H9 (cell line): ENCODE measurements at regions not wholly inside any gene's neighbourhood (a gene's known extent, or its start where the extent isn't known, plus 50 kb on each side); places are given as distances from the start of the nearest gene placed in this dataset.

Source experiments
- DNase-seq: peaks from one replicate; pipeline ENCODE4 v3.0.0-alpha.2; 2017
- H2AFZ ChIP-seq: one replicate; pipeline ENCODE4 v1.6.1; 2013; ENCODE audit warnings: mild to moderate bottlenecking, low read length, control low read depth, moderate library complexity
- H2AK5ac ChIP-seq: 2 replicates; pipeline ENCODE4 v1.6.1; 2013; ENCODE audit warnings: low read length, control low read depth, mixed read lengths; ENCODE audit not compliant: insufficient read length
- H2BK120ac ChIP-seq: one replicate; pipeline ENCODE4 v1.6.1; 2013; ENCODE audit warnings: low read depth, mild to moderate bottlenecking, low read length, control low read depth, inconsistent platforms; ENCODE audit not compliant: poor library complexity, severe bottlenecking
- H2BK12ac ChIP-seq: 2 replicates; pipeline ENCODE4 v1.6.1; 2013; ENCODE audit warnings: low read length, control low read depth, mixed read lengths, low read depth; ENCODE audit not compliant: insufficient read length
- H2BK15ac ChIP-seq: 2 replicates; pipeline ENCODE4 v1.6.1; 2013; ENCODE audit warnings: low read depth, low read length, control low read depth
- H2BK20ac ChIP-seq: one replicate; pipeline ENCODE4 v1.6.1; 2013; ENCODE audit warnings: low read depth, mild to moderate bottlenecking, low read length, control low read depth, inconsistent platforms; ENCODE audit not compliant: poor library complexity, severe bottlenecking
- H2BK5ac ChIP-seq: 2 replicates; pipeline ENCODE4 v1.6.1; 2013; ENCODE audit warnings: low read length, control low read depth, mixed read lengths; ENCODE audit not compliant: insufficient read length
- H3K14ac ChIP-seq: 2 replicates; pipeline ENCODE4 v1.6.1; 2013; ENCODE audit warnings: low read length, control low read depth; ENCODE audit not compliant: insufficient read depth
- H3K18ac ChIP-seq: 2 replicates; pipeline ENCODE4 v1.6.1; 2013; ENCODE audit warnings: low read depth, mild to moderate bottlenecking, mixed read lengths, low read length, control low read depth; ENCODE audit not compliant: insufficient read length
- H3K23ac ChIP-seq: 2 replicates; pipeline ENCODE4 v1.6.1; 2013; ENCODE audit warnings: low read length, control low read depth, mixed read lengths, low read depth; ENCODE audit not compliant: insufficient read length
- H3K23me2 ChIP-seq: 2 replicates; pipeline ENCODE4 v1.6.1; 2013; ENCODE audit warnings: low read depth, mild to moderate bottlenecking, mixed read lengths, low read length, control low read depth; ENCODE audit not compliant: insufficient read length, poor library complexity, severe bottlenecking
- H3K27ac ChIP-seq: 2 replicates; pipeline ENCODE4 v1.5.1; 2013; ENCODE audit warnings: low read length, control low read depth, mixed read lengths, low read depth; ENCODE audit not compliant: insufficient read length
- H3K27me3 ChIP-seq: 2 replicates; pipeline ENCODE4 v1.6.1; 2013; ENCODE audit warnings: low read length, control low read depth, inconsistent platforms; ENCODE audit not compliant: insufficient read depth
- H3K4ac ChIP-seq: 2 replicates; pipeline ENCODE4 v1.6.1; 2013; ENCODE audit warnings: low read depth, mild to moderate bottlenecking, control low read depth, inconsistent platforms, low read length, moderate library complexity
- H3K4me1 ChIP-seq: 2 replicates; pipeline ENCODE4 v1.6.1; 2013; ENCODE audit warnings: low read length, control low read depth, inconsistent platforms; ENCODE audit not compliant: insufficient read depth
- H3K4me2 ChIP-seq: 2 replicates; pipeline ENCODE4 v1.6.1; 2013; ENCODE audit warnings: low read length, control low read depth, mixed read lengths; ENCODE audit not compliant: insufficient read length, insufficient read depth
- H3K56ac ChIP-seq: 2 replicates; pipeline ENCODE4 v1.6.1; 2013; ENCODE audit warnings: low read depth, mild to moderate bottlenecking, mixed read lengths, low read length, control low read depth; ENCODE audit not compliant: insufficient read length
- H3K79me1 ChIP-seq: 2 replicates; pipeline ENCODE4 v1.6.1; 2013; ENCODE audit warnings: low read depth, mild to moderate bottlenecking, moderate library complexity, low read length, control low read depth, inconsistent platforms; ENCODE audit not compliant: insufficient read depth, poor library complexity, severe bottlenecking
- H3K79me2 ChIP-seq: 2 replicates; pipeline ENCODE4 v1.6.1; 2013; ENCODE audit warnings: low read length, control low read depth, inconsistent platforms; ENCODE audit not compliant: insufficient read depth
- H3K9ac ChIP-seq: 2 replicates; pipeline ENCODE4 v1.6.1; 2013; ENCODE audit warnings: low read length, control low read depth, mixed read lengths; ENCODE audit not compliant: insufficient read length; ENCODE audit errors: extremely low read depth
- H3K9me3 ChIP-seq: one replicate; pipeline ENCODE4 v1.6.1; 2013; ENCODE audit warnings: low read depth, low read length, inconsistent platforms; ENCODE audit not compliant: control insufficient read depth
- H3T11ph ChIP-seq: one replicate; pipeline ENCODE4 v1.6.1; 2013; ENCODE audit warnings: mild to moderate bottlenecking, low read length, control low read depth, inconsistent platforms
- H4K20me1 ChIP-seq: one replicate; pipeline ENCODE4 v1.6.1; 2013; ENCODE audit not compliant: control insufficient read depth, insufficient read length, insufficient read depth
- H4K5ac ChIP-seq: 2 replicates; pipeline ENCODE4 v1.6.1; 2013; ENCODE audit warnings: low read depth, mild to moderate bottlenecking, mixed read lengths, low read length, control low read depth; ENCODE audit not compliant: insufficient read length
- H4K8ac ChIP-seq: replicated peaks from 2 replicates; pipeline ENCODE4 v1.6.1; 2013; ENCODE audit warnings: low read length, control low read depth, mixed read lengths, low read depth; ENCODE audit not compliant: insufficient read length
- H4K91ac ChIP-seq: 2 replicates; pipeline ENCODE4 v1.6.1; 2013; ENCODE audit warnings: low read depth, mild to moderate bottlenecking, moderate library complexity, mixed read lengths, low read length, control low read depth; ENCODE audit not compliant: insufficient read length
- H3K27ac Mint-ChIP-seq, 3 experiments: 2 replicates in 2 of 3; 3 replicates in 1 of 3; pipeline ENCODE4 v1.8.0; 2020 to 2021; ENCODE audit warnings: mixed read lengths in 3 of 3, mild to moderate bottlenecking in 1 of 3, moderate library complexity in 1 of 3
- H3K27me3 Mint-ChIP-seq: 2 replicates; pipeline ENCODE4 v1.8.0; 2021; ENCODE audit warnings: low read depth, mild to moderate bottlenecking, moderate library complexity, mixed read lengths
- H3K36me3 Mint-ChIP-seq, 3 experiments: 2 replicates in 2 of 3; 3 replicates in 1 of 3; pipeline ENCODE4 v1.8.0; 2020 to 2021; ENCODE audit warnings: low read depth in 3 of 3, mixed read lengths in 3 of 3; ENCODE audit not compliant: insufficient read depth in 1 of 3
- H3K4me1 Mint-ChIP-seq, 2 experiments: 2 replicates each; pipeline ENCODE4 v1.8.0; 2020; ENCODE audit warnings: mixed read lengths in 2 of 2
- H3K4me3 Mint-ChIP-seq, 2 experiments: 2 replicates in 1 of 2; 3 replicates in 1 of 2; pipeline ENCODE4 v1.8.0; 2020 to 2021; ENCODE audit warnings: mild to moderate bottlenecking in 2 of 2, mixed read lengths in 2 of 2, moderate library complexity in 1 of 2
- H3K9me3 Mint-ChIP-seq, 2 experiments: 2 replicates in 1 of 2; 3 replicates in 1 of 2; pipeline ENCODE4 v1.8.0; 2020; ENCODE audit warnings: mild to moderate bottlenecking in 2 of 2, mixed read lengths in 2 of 2, moderate library complexity in 1 of 2
- WGBS: extraction: QIAGEN DNeasy Blood & Tissue Kit; methylation state at CpG from one replicate; pipeline ENCODE4 v1.1.7; 2013; ENCODE audit warnings: missing lambda C conversion rate, low lambda C conversion rate, mixed read lengths; ENCODE audit not compliant: insufficient read length; ENCODE audit errors: extremely low coverage; 5-methylcytosine and 5-hydroxymethylcytosine counted together
- TF ChIP-seq, protein P1 (sequence below): fragments of 200-600 bp; sonication (generic); conservative IDR thresholded peaks from 3 replicates; pipeline ENCODE4 v1.8.0; 2021; ENCODE audit warnings: antibody characterized with exemption, mild to moderate bottlenecking

DNA sequence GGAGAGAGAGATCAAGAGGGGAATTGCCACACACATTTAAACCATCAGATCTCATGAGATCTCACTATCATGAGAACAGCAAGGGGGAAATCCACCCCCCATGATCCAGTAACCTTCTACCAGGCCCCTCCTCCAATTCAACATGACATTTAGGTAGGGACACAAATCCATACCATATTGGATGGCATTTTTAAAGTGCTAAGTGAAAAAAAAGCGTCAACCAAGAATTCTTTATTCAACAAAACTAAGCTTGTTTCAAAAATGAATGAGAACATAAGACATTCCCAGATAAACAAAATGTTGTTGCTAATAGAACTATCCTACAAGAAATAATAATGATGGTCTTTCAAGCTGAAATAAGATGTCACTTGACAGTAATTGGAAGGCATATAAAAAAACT lies 626.2 kb upstream of the LRRTM1 start:
- Histone ChIP-seq H4K20me1 (no peaks in the 10 kb centered on the region), H2BK5ac (no peak overlapping the region), H3K4ac (no peak overlapping the region), H3K27me3 (no peaks in the 10 kb centered on the region), H3K23ac (no peak overlapping the region), H2BK20ac (no peak overlapping the region), H4K5ac (no peak overlapping the region), H3K79me2 (no peaks in the 10 kb centered on the region), H2BK120ac (no peak overlapping the region), H3T11ph (no peak overlapping the region), H2BK15ac (no peak overlapping the region), H3K79me1 (no peaks in the 10 kb centered on the region), H2AFZ (no peak overlapping the region), H3K27ac (no peak overlapping the region), H3K4me2 (no peak overlapping the region), H3K23me2 (no peaks in the 10 kb centered on the region), H3K18ac (no peak overlapping the region), H4K91ac (no peak overlapping the region), H3K14ac (no peak overlapping the region), H3K9me3 (no peaks in the 10 kb centered on the region), H3K4me1 (no peaks in the 10 kb centered on the region), H3K56ac (no peak overlapping the region), H4K8ac (no peak overlapping the region), H2AK5ac (no peak overlapping the region), H2BK12ac (no peak overlapping the region), H3K9ac (no peak overlapping the region)
- Mint-ChIP-seq H3K4me3 (no peak overlapping the region), H3K36me3 (peaks cover 13 to 27% (median 14%) of the 10 kb centered on the region in 3 experiments), H3K4me1 (peaks cover 5 to 18% of the 10 kb centered on the region in 2 experiments; a peak in 3 of 4 replicates), H3K9me3 (peaks cover 20 to 22% of the 10 kb centered on the region in 2 experiments), H3K27me3 (no peaks in the 10 kb centered on the region), H3K27ac (no peak overlapping the region)
- DNase-seq: no peak
- TF ChIP-seq, protein P1, sequence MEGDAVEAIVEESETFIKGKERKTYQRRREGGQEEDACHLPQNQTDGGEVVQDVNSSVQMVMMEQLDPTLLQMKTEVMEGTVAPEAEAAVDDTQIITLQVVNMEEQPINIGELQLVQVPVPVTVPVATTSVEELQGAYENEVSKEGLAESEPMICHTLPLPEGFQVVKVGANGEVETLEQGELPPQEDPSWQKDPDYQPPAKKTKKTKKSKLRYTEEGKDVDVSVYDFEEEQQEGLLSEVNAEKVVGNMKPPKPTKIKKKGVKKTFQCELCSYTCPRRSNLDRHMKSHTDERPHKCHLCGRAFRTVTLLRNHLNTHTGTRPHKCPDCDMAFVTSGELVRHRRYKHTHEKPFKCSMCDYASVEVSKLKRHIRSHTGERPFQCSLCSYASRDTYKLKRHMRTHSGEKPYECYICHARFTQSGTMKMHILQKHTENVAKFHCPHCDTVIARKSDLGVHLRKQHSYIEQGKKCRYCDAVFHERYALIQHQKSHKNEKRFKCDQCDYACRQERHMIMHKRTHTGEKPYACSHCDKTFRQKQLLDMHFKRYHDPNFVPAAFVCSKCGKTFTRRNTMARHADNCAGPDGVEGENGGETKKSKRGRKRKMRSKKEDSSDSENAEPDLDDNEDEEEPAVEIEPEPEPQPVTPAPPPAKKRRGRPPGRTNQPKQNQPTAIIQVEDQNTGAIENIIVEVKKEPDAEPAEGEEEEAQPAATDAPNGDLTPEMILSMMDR: no peak
- no CpG with 5 or more reads among the region's 1 CpG for WGBS
